ENCODE measurements at regions not wholly inside any gene's neighbourhood (a gene's known extent, or its start where the extent isn't known, plus 50 kb on each side); places are given as distances from the start of the nearest gene placed in this dataset.

GRCh38 chr6:91476000-91476399 lies 889.1 kb upstream of the MAP3K7 start:
- TF ChIP-seq CTCF (conservative IDR thresholded peaks at IDR 0.05) (no peak), EZH2 (IDR thresholded peaks at IDR 0.05; ENCODE audit: low read depth) (no peak)
